Activated CD4-positive, alpha-beta T cell treated with anti-CD3 and anti-CD28 coated beads, Interleukin-2, amount 10 ng/mL, durations not matched to agents 7 days and 5 days (primary cell): ENCODE measurements at regions not wholly inside any gene's neighbourhood (a gene's known extent, or its start where the extent isn't known, plus 50 kb on each side); places are given as distances from the start of the nearest gene placed in this dataset.

Experiments
- CTCF ChIA-PET: fragments of 350-600 bp; sonication (Branson Sonifier 250); formaldehyde crosslinking; loops from one replicate; lab custom pipeline; 2021; ENCODE audit warnings: antibody characterized with exemption; lab: Charles Lee
- POLR2A ChIA-PET: fragments of 350-600 bp; sonication (Branson Sonifier 250); formaldehyde crosslinking; loops from one replicate; lab custom pipeline; 2021; ENCODE audit warnings: antibody characterized with exemption; lab: Charles Lee
- DNase-seq: peaks from one replicate; pipeline ENCODE4 v3.0.0-alpha.2; 2020
- H3K27ac Mint-ChIP-seq: one replicate; pipeline ENCODE4 v1.8.0; 2021; ENCODE audit warnings: mild to moderate bottlenecking, moderate library complexity, mixed read lengths
- H3K27me3 Mint-ChIP-seq: one replicate; pipeline ENCODE4 v1.8.0; 2021; ENCODE audit warnings: mixed read lengths
- H3K36me3 Mint-ChIP-seq: one replicate; pipeline ENCODE4 v1.8.0; 2021; ENCODE audit warnings: low read depth, mixed read lengths
- H3K4me1 Mint-ChIP-seq: one replicate; pipeline ENCODE4 v1.8.0; 2021; ENCODE audit warnings: mixed read lengths
- H3K4me3 Mint-ChIP-seq: one replicate; pipeline ENCODE4 v1.8.0; 2021; ENCODE audit warnings: mild to moderate bottlenecking, moderate library complexity, mixed read lengths
- H3K9me3 Mint-ChIP-seq: one replicate; pipeline ENCODE4 v1.8.0; 2021; ENCODE audit warnings: mixed read lengths

- Mint-ChIP-seq H3K27ac (no peak overlapping the region), H3K27me3 (peaks cover 2% of the 10 kb centered on the region), H3K9me3 (peaks cover 7% of the 10 kb centered on the region), H3K4me1 (no peaks in the 10 kb centered on the region), H3K4me3 (no peak overlapping the region), H3K36me3 (no peaks in the 10 kb centered on the region)
- DNase-seq = no peak
- ChIA-PET CTCF (no interaction called here), POLR2A (no interaction called here)
These were observed 284.8 kb downstream of the BCL11A start for GRCh38 chr2:60268661-60269060.

DNA sequence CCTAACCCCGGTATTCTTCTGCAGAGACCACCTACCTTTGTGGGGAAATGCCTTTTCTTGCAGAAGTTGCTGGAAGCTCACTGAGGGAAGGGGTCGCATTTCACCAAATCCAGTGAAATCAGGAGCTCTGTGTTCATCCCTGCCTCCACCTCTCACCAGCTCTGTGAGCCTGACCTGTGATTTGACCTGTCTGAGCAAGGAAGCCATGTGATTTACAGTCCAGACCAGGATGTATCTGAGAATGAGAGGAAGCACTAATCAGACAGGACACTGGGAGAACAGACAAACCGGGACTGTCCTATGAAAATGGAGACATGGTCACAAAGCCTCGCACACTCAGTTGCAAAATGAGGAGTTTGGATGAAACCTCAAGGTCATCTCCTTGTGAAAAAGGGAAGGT lies 285.4 kb downstream of the BCL11A start:
- peaks cover 2% of the 10 kb centered on the region for H3K27me3 Mint-ChIP-seq
- no peaks in the 10 kb centered on the region for H3K36me3 Mint-ChIP-seq
- peaks cover 7% of the 10 kb centered on the region for H3K9me3 Mint-ChIP-seq
- ChIA-PET POLR2A (no interaction called here), CTCF (no interaction called here)
- no peaks in the 10 kb centered on the region for H3K4me1 Mint-ChIP-seq
- no peak overlapping the region for H3K4me3 Mint-ChIP-seq
- H3K27ac Mint-ChIP-seq = no peak overlapping the region
- no peak for DNase-seq

- Mint-ChIP-seq H3K27ac (no peak overlapping the region), H3K27me3 (peaks cover 2% of the 10 kb centered on the region), H3K4me3 (no peak overlapping the region), H3K9me3 (peaks cover 7% of the 10 kb centered on the region), H3K4me1 (no peaks in the 10 kb centered on the region), H3K36me3 (no peaks in the 10 kb centered on the region)
- no peak for DNase-seq
- CTCF ChIA-PET = no interaction called here
- POLR2A ChIA-PET = no interaction called here
These were observed 286.3 kb downstream of the BCL11A start for GRCh38 chr2:60267122-60267521.

- no peak for DNase-seq
- Mint-ChIP-seq H3K36me3 (no peaks in the 10 kb centered on the region), H3K4me1 (no peaks in the 10 kb centered on the region), H3K27me3 (no peaks in the 10 kb centered on the region), H3K4me3 (no peak overlapping the region), H3K9me3 (peaks cover 7% of the 10 kb centered on the region), H3K27ac (no peak overlapping the region)
- POLR2A ChIA-PET = no interaction called here
- CTCF ChIA-PET = no interaction called here
These were observed 291.3 kb downstream of the BCL11A start for GRCh38 chr2:60262178-60262577.

DNA sequence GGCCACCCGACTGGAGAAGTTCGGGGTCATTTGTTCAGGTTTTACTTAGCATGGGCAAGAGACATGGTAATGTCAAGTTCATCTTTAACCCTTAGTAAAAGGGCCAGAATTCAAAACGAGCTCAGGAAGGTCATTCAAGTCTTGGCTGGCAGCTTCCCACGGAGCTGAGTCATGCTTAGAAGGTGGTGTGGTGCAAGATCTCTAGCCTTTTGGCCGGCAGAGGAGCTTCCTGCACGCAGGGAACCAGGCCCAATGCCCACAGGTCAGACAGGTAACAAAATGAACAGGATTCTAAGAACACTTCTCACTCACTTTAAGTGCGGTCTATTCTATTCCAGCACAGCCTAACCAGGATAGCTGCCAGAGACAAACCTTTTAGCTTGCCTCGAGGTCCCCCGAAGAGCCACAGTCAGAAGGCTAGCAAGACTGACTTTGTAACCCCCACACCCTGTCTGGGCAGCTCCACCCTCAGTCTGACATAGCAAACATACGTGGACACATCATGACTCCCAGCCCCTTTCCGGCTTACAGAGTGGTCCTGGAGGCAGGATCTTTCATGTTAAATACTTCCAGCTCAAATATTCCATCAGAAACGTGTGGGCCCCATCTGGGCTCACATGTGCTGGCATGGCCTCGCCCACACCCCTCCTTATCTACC lies 292.7 kb downstream of the BCL11A start:
- no peak overlapping the region for H3K4me3 Mint-ChIP-seq
- ChIA-PET CTCF (interaction anchor here (0.6 to 1.7 kb wide), 2 partner anchors 9 kb away, joined by 3 to 5 read pairs; no protein-coding TSS in a partner anchor), POLR2A (no interaction called here)
- no peaks in the 10 kb centered on the region for H3K4me1 Mint-ChIP-seq
- H3K27ac Mint-ChIP-seq = no peak overlapping the region
- no peaks in the 10 kb centered on the region for H3K36me3 Mint-ChIP-seq
- H3K27me3 Mint-ChIP-seq = no peaks in the 10 kb centered on the region
- no peak for DNase-seq
- peaks cover 4% of the 10 kb centered on the region for H3K9me3 Mint-ChIP-seq

- Mint-ChIP-seq H3K9me3 (peaks cover under 1% of the 10 kb centered on the region), H3K27me3 (no peaks in the 10 kb centered on the region), H3K4me1 (no peaks in the 10 kb centered on the region), H3K27ac (no peak overlapping the region), H3K36me3 (no peaks in the 10 kb centered on the region), H3K4me3 (no peak overlapping the region)
- DNase-seq = no peak
- CTCF ChIA-PET = interaction anchor here (1.7 kb wide), 1 partner anchor 10 kb away, joined by 5 read pairs; no protein-coding TSS in a partner anchor
- POLR2A ChIA-PET = no interaction called here
These were observed 293.7 kb downstream of the BCL11A start for GRCh38 chr2:60259781-60260180.

DNA sequence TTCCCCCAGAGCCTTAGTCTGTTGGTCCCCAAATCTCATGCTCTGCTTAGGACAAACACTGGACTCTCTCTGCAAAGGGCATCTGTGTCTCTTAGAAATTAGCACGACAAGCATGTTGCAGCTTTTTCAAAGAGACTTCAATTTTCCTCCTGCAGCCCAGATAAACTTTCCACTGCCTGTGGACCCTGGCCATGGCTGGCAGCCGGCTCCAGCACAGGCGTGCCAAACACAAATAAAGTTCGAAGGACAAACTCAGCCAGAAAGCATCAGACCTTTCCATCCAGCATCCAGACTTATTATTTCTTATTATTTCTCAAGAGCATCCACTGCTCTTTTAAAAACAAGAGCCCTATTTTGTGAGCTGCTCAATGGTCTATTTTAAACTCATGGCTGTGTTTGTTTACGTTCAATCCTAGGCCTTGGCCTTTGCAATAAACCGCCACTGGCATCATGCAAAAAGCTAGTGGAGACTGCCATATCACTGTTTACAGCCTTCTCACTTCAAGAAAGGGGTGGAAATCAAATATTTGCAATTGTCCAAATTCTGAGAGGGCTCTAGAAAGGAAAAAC lies 300.8 kb downstream of the BCL11A start:
- no peak overlapping the region for H3K4me3 Mint-ChIP-seq
- no peaks in the 10 kb centered on the region for H3K27me3 Mint-ChIP-seq
- no peak for DNase-seq
- no peaks in the 10 kb centered on the region for H3K9me3 Mint-ChIP-seq
- H3K4me1 Mint-ChIP-seq = no peaks in the 10 kb centered on the region
- no peak overlapping the region for H3K27ac Mint-ChIP-seq
- ChIA-PET CTCF (no interaction called here), POLR2A (no interaction called here)
- H3K36me3 Mint-ChIP-seq = no peaks in the 10 kb centered on the region

DNA sequence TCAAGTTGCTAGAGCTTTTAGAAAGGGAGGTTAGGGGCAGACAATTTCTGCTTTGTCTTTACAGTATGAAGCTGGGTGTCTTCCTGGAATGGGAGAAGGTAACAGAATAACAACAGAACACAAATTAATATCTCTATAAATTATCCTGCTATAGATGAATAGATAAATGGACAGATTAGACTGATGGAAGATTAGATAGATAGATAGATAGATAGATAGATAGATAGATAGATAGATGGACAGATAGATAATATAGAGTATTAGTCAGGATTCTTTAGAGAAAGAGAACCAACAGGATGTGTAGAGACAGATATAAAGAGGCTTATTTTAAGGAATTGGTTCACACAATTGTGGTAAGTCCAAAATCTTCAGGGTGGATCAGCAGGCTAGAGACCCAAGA lies 302.2 kb downstream of the BCL11A start:
- POLR2A ChIA-PET = no interaction called here
- no peaks in the 10 kb centered on the region for H3K27me3 Mint-ChIP-seq
- DNase-seq = no peak
- no peaks in the 10 kb centered on the region for H3K36me3 Mint-ChIP-seq
- no peak overlapping the region for H3K27ac Mint-ChIP-seq
- CTCF ChIA-PET = interaction anchor here (0.7 kb wide), 1 partner anchor 9 kb away, joined by 3 read pairs; no protein-coding TSS in a partner anchor
- H3K9me3 Mint-ChIP-seq = no peaks in the 10 kb centered on the region
- H3K4me1 Mint-ChIP-seq = no peaks in the 10 kb centered on the region
- no peak overlapping the region for H3K4me3 Mint-ChIP-seq

DNA sequence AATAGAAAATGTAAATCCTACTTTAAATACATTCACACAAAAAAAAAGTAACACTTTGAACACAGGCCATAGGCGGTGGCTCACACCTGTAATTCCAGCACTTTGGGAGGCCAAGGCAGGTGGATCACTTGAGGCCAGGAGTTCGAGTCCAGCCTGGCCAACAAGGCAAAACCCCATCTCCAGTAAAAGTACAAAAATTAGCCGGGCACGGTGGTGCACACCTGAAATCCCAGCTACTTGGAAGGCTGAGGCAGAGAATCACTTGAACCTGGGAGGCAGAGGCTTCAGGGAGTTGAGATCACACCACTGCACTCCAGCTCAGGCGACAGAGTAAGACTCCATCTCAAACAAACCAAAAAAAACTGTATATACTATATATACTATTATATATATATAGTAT lies 303.6 kb downstream of the BCL11A start:
- no peaks in the 10 kb centered on the region for H3K9me3 Mint-ChIP-seq
- H3K27me3 Mint-ChIP-seq = no peaks in the 10 kb centered on the region
- POLR2A ChIA-PET = no interaction called here
- no peak overlapping the region for H3K4me3 Mint-ChIP-seq
- CTCF ChIA-PET = no interaction called here
- DNase-seq = no peak
- H3K36me3 Mint-ChIP-seq = no peaks in the 10 kb centered on the region
- no peak overlapping the region for H3K27ac Mint-ChIP-seq
- no peaks in the 10 kb centered on the region for H3K4me1 Mint-ChIP-seq

GRCh38 chr2:60247471-60247870 lies 306.0 kb downstream of the BCL11A start:
- Mint-ChIP-seq H3K4me1 (no peaks in the 10 kb centered on the region), H3K36me3 (no peaks in the 10 kb centered on the region), H3K27me3 (peaks cover 1% of the 10 kb centered on the region), H3K27ac (no peak overlapping the region), H3K4me3 (no peak overlapping the region), H3K9me3 (no peaks in the 10 kb centered on the region)
- POLR2A ChIA-PET = interaction anchor here (0.7 kb wide), 1 partner anchor 1499 kb away, joined by 3 read pairs; no protein-coding TSS in a partner anchor
- DNase-seq = no peak
- CTCF ChIA-PET = interaction anchor here (0.6 kb wide), 1 partner anchor 364 kb away, joined by 3 read pairs; no protein-coding TSS in a partner anchor

GRCh38 chr2:60246583-60246982 lies 306.9 kb downstream of the BCL11A start:
- Mint-ChIP-seq H3K9me3 (no peaks in the 10 kb centered on the region), H3K36me3 (no peaks in the 10 kb centered on the region), H3K27me3 (peaks cover 1% of the 10 kb centered on the region), H3K4me3 (no peak overlapping the region), H3K27ac (no peak overlapping the region), H3K4me1 (no peaks in the 10 kb centered on the region)
- DNase-seq = no peak
- ChIA-PET POLR2A (no interaction called here), CTCF (no interaction called here)

DNA sequence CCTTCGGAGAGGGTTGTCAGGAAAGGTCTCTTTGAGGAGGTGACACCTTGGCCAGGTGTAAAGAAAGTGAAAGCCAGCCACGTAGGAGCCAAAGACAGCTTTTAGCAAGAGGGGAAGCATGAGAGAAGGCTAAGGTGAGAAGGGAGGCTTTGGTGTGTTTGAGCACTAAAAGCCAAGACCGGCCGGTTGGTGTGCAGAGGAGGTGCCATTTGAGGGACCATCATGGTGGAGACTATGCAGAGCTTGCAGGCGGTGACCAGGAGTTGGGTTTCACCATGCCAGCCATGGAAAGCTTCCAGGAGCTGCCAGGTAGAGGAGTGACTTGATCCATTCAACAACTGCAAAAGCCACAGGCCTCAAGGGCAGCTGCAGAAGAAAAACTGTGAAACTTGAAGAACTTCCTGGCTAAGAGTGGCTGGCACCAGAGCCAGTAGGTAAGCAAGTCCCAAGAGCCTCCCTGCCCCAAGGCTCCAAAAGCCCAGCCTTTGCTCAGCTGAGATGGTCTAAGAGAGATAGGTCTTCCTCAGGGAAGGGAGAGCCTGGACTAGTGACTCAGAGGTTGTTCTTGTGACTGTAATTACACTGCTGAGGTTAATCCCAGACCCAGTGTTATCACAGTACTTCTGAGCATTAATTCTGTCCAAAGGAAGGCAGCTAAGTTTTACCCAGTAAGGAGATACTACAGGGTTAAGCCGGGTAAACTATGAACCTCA lies 319.0 kb downstream of the BCL11A start:
- DNase-seq = no peak
- Mint-ChIP-seq H3K36me3 (no peaks in the 10 kb centered on the region), H3K4me3 (no peak overlapping the region), H3K4me1 (no peaks in the 10 kb centered on the region), H3K27me3 (peaks cover 2% of the 10 kb centered on the region), H3K9me3 (peaks cover 8% of the 10 kb centered on the region), H3K27ac (no peak overlapping the region)
- ChIA-PET POLR2A (no interaction called here), CTCF (no interaction called here)

GRCh38 chr2:60230596-60230995 lies 322.9 kb downstream of the BCL11A start:
- H3K4me1 Mint-ChIP-seq = no peaks in the 10 kb centered on the region
- no peak overlapping the region for H3K27ac Mint-ChIP-seq
- H3K27me3 Mint-ChIP-seq = peaks cover 2% of the 10 kb centered on the region
- no peak for DNase-seq
- no peaks in the 10 kb centered on the region for H3K36me3 Mint-ChIP-seq
- POLR2A ChIA-PET = no interaction called here
- peaks cover 8% of the 10 kb centered on the region for H3K9me3 Mint-ChIP-seq
- CTCF ChIA-PET = no interaction called here
- H3K4me3 Mint-ChIP-seq = no peak overlapping the region
